GM06990 (cell line): ENCODE measurements at regions not wholly inside any gene's neighbourhood (a gene's known extent, or its start where the extent isn't known, plus 50 kb on each side); places are given as distances from the start of the nearest gene placed in this dataset.

Experiments
- DNase-seq: peaks from one replicate; pipeline ENCODE4 v3.0.0-alpha.2; 2011; ENCODE audit not compliant: insufficient read length; ENCODE audit errors: extremely low read depth
- H3K27me3 ChIP-seq: replicated peaks from 2 replicates; pipeline ENCODE4 v1.6.0; 2011; ENCODE audit warnings: low read length; ENCODE audit not compliant: control insufficient read depth, insufficient read depth
- H3K36me3 ChIP-seq: 2 replicates; pipeline ENCODE4 v1.5.1; 2011; ENCODE audit warnings: low read length; ENCODE audit not compliant: control insufficient read depth, insufficient read depth
- H3K4me3 ChIP-seq: replicated peaks from 2 replicates; pipeline ENCODE4 v1.5.1; 2011; ENCODE audit warnings: low read depth, mild to moderate bottlenecking, control low read depth, low read length
- TF ChIP-seq, protein P1 (sequence below): IDR thresholded peaks from 2 replicates; pipeline ENCODE4 v1.5.1; 2011; ENCODE audit warnings: low read length, control low read depth, mild to moderate bottlenecking, inconsistent platforms; ENCODE audit not compliant: insufficient read depth, poor library complexity, severe bottlenecking

DNA sequence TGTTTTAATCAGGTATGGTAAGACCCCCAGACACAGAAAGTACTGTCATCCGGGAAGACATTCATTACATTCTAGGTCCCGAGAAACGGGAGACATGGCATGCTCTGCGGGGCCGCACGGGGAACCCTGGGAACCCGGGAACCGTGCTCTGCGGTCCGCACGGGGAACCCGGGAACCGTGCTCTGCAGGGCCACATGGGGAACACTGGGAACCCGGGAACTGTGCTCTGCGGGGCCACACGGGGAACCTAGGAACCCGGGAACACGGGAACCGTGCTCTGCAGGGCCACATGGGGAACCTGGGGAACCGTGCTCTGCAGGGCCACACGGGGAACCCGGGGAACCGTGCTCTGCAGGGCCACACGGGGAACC is 165.6 kb upstream of the SULF2 start:
- TF ChIP-seq, protein P1, sequence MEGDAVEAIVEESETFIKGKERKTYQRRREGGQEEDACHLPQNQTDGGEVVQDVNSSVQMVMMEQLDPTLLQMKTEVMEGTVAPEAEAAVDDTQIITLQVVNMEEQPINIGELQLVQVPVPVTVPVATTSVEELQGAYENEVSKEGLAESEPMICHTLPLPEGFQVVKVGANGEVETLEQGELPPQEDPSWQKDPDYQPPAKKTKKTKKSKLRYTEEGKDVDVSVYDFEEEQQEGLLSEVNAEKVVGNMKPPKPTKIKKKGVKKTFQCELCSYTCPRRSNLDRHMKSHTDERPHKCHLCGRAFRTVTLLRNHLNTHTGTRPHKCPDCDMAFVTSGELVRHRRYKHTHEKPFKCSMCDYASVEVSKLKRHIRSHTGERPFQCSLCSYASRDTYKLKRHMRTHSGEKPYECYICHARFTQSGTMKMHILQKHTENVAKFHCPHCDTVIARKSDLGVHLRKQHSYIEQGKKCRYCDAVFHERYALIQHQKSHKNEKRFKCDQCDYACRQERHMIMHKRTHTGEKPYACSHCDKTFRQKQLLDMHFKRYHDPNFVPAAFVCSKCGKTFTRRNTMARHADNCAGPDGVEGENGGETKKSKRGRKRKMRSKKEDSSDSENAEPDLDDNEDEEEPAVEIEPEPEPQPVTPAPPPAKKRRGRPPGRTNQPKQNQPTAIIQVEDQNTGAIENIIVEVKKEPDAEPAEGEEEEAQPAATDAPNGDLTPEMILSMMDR: no peak
- no peaks in the 10 kb centered on the region for H3K36me3 ChIP-seq
- no peaks in the 10 kb centered on the region; the same call in none of the 2 replicates for H3K27me3 ChIP-seq
- no peak overlapping the region for H3K4me3 ChIP-seq
- no peak for DNase-seq

DNA sequence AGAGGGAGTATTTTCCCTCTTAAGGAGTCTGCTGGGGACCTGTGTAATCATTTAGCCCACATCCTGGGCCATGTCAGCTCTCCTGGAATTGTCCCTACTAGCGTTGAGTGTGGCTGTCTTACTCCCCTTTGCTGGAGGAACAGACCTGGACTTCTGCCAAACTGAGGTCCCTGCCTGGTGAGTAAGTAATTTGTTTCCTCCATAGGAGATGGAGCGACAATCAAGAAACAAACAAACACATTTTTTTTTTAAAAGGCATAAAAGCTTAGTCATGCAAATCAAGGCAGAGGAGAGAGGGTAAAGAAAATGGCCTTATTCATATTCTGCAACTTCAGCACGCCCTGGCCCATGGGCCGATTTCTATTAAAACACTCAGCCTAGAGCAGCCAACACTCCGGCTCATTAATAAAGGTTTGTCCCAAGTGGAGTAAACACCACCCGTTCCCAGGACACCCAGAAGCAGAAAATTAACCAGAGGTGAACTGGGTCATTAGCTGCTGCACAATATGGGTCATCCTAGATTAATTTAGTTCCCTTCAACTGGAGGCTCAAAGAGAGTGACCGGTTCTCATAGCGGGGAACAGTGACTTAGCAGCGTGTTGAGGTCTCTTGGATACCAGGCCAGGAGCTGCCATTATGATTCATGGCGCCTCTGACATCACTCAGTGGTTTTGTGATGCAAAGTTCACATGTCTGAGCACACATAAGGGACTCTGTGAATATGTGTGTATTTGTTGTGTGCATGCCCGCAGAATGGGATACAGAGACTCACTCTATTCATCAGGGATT is 165.0 kb upstream of the SULF2 start:
- TF ChIP-seq, protein P1: no peak
- Histone ChIP-seq H3K36me3 (no peaks in the 10 kb centered on the region), H3K4me3 (no peak overlapping the region), H3K27me3 (no peaks in the 10 kb centered on the region; the same call in none of the 2 replicates)
- no peak for DNase-seq

DNA sequence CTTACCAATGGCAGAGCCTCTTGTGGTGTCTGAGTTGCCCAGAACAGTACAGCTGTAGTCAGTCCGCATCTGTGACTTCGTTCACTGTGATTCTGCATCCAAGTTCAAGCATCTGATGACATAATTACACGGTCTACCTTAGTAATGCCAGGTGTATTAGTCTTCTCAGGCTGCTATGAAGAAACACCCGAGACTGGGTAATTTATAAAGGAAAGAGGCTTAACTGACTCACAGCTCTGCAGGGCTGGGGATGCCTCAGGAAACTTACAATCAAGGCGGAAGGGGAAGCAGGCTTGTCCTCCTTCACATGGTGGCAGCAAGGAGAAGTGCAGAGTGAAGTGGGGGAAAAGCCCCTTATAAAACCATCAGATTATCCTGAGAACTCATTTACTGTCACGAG is 163.9 kb upstream of the SULF2 start:
- Histone ChIP-seq H3K36me3 (no peaks in the 10 kb centered on the region), H3K4me3 (no peak overlapping the region), H3K27me3 (no peaks in the 10 kb centered on the region; the same call in none of the 2 replicates)
- TF ChIP-seq, protein P1: no peak
- DNase-seq: no peak

DNA sequence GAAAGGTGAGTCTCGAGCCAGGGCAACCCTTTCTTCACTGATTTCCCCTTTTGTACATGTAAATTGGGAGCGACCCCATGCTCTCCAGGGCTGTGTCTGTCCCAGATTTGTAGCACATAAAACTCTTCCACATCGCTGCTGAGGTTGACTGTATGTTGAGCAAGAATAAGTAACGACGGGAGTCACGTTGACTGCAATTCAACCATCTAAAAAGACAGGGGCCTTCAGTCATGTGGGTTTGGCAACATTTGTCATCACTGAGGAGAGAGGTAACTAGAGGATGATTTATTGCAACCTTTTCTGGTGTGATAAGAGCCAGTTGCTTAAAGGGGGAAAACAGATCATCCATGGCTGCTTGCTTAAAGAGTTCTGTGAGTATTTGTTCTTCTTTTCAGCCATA is 159.4 kb upstream of the SULF2 start:
- TF ChIP-seq, protein P1: no peak
- Histone ChIP-seq H3K36me3 (no peaks in the 10 kb centered on the region), H3K4me3 (no peak overlapping the region), H3K27me3 (no peaks in the 10 kb centered on the region)
- no peak for DNase-seq

DNA sequence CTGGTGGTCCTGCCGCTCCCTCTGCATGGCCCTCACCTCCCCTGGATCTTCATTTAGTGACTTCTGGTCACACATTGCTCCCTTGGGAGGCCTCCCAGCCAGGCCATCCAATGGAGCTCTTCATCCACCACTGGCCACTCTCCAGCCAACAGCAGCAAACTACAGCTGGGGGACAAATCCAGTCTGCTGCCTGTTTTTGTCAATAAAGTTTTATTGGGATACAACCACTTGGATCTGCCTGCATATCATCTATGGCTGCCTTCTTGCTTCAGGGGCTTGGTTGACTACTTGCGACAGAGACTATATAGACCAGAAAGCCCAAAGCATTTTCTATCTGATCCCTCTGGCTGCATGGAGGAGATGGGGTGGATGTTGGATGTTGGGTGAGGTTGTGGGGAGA is 156.6 kb upstream of the SULF2 start:
- Histone ChIP-seq H3K4me3 (no peak overlapping the region), H3K27me3 (no peaks in the 10 kb centered on the region), H3K36me3 (no peaks in the 10 kb centered on the region)
- TF ChIP-seq, protein P1: no peak
- DNase-seq: no peak
